ENCODE measurements at regions not wholly inside any gene's neighbourhood (a gene's known extent, or its start where the extent isn't known, plus 50 kb on each side); places are given as distances from the start of the nearest gene placed in this dataset.

GRCh38 chr10:105643660-105644059 is 1002.6 kb downstream of the SORCS3 start:
- Histone ChIP-seq H3K36me3 (ENCODE audit: control insufficient read depth in 4 of 4, insufficient read depth in 4 of 4, low read length in 4 of 4) (no peaks in the 10 kb centered on the region), H3K4me3 (no peak overlapping the region), H3K9ac (ENCODE audit: insufficient read depth in 1 of 2, low read length in 2 of 2) (no peak overlapping the region), H3K27me3 (ENCODE audit: control insufficient read depth in 3 of 3, insufficient read depth in 3 of 3, low read length in 2 of 3) (no peaks in the 10 kb centered on the region), H3K9me3 (ENCODE audit: control insufficient read depth in 4 of 4, insufficient read depth in 3 of 4, low read length in 3 of 4) (peaks cover 0 to 1% (median 0%) of the 10 kb centered on the region in 4 donors), H3K4me1 (ENCODE audit: control insufficient read depth in 5 of 5, insufficient read depth in 5 of 5, low read length in 5 of 5) (no peaks in the 10 kb centered on the region), H3K27ac (ENCODE audit: low read depth in 1 of 2, low read length in 1 of 2) (no peak overlapping the region)
- TF ChIP-seq, protein P1, sequence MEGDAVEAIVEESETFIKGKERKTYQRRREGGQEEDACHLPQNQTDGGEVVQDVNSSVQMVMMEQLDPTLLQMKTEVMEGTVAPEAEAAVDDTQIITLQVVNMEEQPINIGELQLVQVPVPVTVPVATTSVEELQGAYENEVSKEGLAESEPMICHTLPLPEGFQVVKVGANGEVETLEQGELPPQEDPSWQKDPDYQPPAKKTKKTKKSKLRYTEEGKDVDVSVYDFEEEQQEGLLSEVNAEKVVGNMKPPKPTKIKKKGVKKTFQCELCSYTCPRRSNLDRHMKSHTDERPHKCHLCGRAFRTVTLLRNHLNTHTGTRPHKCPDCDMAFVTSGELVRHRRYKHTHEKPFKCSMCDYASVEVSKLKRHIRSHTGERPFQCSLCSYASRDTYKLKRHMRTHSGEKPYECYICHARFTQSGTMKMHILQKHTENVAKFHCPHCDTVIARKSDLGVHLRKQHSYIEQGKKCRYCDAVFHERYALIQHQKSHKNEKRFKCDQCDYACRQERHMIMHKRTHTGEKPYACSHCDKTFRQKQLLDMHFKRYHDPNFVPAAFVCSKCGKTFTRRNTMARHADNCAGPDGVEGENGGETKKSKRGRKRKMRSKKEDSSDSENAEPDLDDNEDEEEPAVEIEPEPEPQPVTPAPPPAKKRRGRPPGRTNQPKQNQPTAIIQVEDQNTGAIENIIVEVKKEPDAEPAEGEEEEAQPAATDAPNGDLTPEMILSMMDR (IDR thresholded peaks at IDR 0.05; ENCODE audit: control extremely low read depth, extremely low read depth) = no peak
- DNase-seq (no peak), ATAC-seq (ENCODE audit: insufficient read depth, low FRiP score) (no peak)

DNA sequence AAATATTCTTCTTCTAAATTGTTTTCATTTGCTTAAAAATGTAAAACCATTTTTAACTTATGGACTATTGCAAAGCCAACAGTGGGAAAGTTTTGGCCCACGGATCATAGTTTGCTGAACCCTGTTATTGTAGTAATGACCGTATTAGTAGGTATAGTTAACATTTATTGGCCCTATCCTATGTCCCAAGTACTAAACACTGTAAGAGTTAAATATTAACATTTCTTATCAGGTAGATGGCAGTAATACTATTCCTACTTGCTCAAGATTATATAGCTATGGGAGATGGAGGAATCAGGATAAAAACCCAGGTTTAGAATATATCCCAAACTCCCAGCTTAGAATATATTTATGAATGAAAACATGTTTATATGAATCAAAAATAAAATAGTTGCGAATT is 993.2 kb downstream of the SORCS3 start:
- TF ChIP-seq, protein P1 (IDR thresholded peaks at IDR 0.05; ENCODE audit: control extremely low read depth, extremely low read depth) = no peak
- ATAC-seq (ENCODE audit: insufficient read depth, low FRiP score) (no peak), DNase-seq (no peak)
- no peak overlapping the region for H3K4me3 ChIP-seq
- no peaks in the 10 kb centered on the region for H3K36me3 ChIP-seq (ENCODE audit: control insufficient read depth in 4 of 4, insufficient read depth in 4 of 4, low read length in 4 of 4)
- peaks cover 0 to 1% (median 0%) of the 10 kb centered on the region in 4 donors for H3K9me3 ChIP-seq (ENCODE audit: control insufficient read depth in 4 of 4, insufficient read depth in 3 of 4, low read length in 3 of 4)
- H3K4me1 ChIP-seq (ENCODE audit: control insufficient read depth in 5 of 5, insufficient read depth in 5 of 5, low read length in 5 of 5) = no peaks in the 10 kb centered on the region
- H3K27ac ChIP-seq (ENCODE audit: low read depth in 1 of 2, low read length in 1 of 2) = no peak overlapping the region
- 80 to 82% methylated on average over 3 of the region's 3 CpGs for WGBS, 2 donors
- no peak overlapping the region for H3K9ac ChIP-seq (ENCODE audit: insufficient read depth in 1 of 2, low read length in 2 of 2)
- no peaks in the 10 kb centered on the region for H3K27me3 ChIP-seq (ENCODE audit: control insufficient read depth in 3 of 3, insufficient read depth in 3 of 3, low read length in 2 of 3)

DNA sequence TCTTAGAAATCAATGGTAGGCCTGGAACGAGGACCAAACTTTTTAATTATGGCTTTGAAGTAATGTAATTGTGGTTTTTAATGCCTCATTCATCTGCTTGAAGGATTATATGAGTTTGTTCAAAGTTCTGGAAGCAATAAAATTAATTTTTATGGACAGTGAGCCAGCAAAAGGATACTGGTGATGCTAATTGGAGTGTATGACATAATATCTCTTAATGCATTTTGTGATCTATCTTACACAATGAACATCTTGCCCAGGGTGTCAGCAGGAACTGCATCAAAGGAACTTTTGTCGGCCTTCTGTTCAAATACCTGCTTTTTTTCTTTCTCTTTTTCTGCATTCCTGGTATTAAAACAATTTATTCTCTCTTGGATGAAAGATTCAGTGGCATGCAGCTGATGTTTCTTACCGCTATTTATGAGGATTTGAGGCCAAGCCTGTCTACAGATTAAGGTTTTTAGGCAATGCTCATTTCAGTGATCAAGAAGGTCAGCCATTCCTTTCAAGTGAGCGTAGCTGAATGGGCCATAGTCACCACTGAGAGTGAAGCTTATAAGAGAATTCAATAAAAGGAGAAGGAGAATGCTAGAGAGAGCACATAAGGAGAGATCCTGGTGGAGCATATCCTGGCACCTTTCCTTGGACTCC is 974.8 kb downstream of the SORCS3 start:
- peaks cover 0 to 3% (median 0%) of the 10 kb centered on the region in 4 donors for H3K9me3 ChIP-seq (ENCODE audit: control insufficient read depth in 4 of 4, insufficient read depth in 3 of 4, low read length in 3 of 4)
- H3K4me1 ChIP-seq (ENCODE audit: control insufficient read depth in 5 of 5, insufficient read depth in 5 of 5, low read length in 5 of 5) = no peaks in the 10 kb centered on the region
- ATAC-seq (ENCODE audit: insufficient read depth, low FRiP score) (no peak), DNase-seq (no peak)
- no peak overlapping the region for H3K4me3 ChIP-seq
- no peak overlapping the region for H3K27ac ChIP-seq (ENCODE audit: low read depth in 1 of 2, low read length in 1 of 2)
- TF ChIP-seq, protein P1 (IDR thresholded peaks at IDR 0.05; ENCODE audit: control extremely low read depth, extremely low read depth) = no peak
- H3K9ac ChIP-seq (ENCODE audit: insufficient read depth in 1 of 2, low read length in 2 of 2) = no peak overlapping the region
- H3K27me3 ChIP-seq (ENCODE audit: control insufficient read depth in 3 of 3, insufficient read depth in 3 of 3, low read length in 2 of 3) = no peaks in the 10 kb centered on the region
- 76 to 85% methylated on average over 4 of the region's 4 CpGs for WGBS, 2 donors
- H3K36me3 ChIP-seq (ENCODE audit: control insufficient read depth in 4 of 4, insufficient read depth in 4 of 4, low read length in 4 of 4) = no peaks in the 10 kb centered on the region

- ATAC-seq (ENCODE audit: insufficient read depth, low FRiP score) = no peak
- no peak for DNase-seq
- Histone ChIP-seq H3K9me3 (ENCODE audit: control insufficient read depth in 4 of 4, insufficient read depth in 3 of 4, low read length in 3 of 4) (peaks cover 0 to 4% (median 0%) of the 10 kb centered on the region in 4 donors), H3K9ac (ENCODE audit: insufficient read depth in 1 of 2, low read length in 2 of 2) (no peak overlapping the region), H3K4me3 (no peak overlapping the region), H3K27ac (ENCODE audit: low read depth in 1 of 2, low read length in 1 of 2) (no peak overlapping the region), H3K4me1 (ENCODE audit: control insufficient read depth in 5 of 5, insufficient read depth in 5 of 5, low read length in 5 of 5) (no peaks in the 10 kb centered on the region), H3K36me3 (ENCODE audit: control insufficient read depth in 4 of 4, insufficient read depth in 4 of 4, low read length in 4 of 4) (no peaks in the 10 kb centered on the region), H3K27me3 (ENCODE audit: control insufficient read depth in 3 of 3, insufficient read depth in 3 of 3, low read length in 2 of 3) (no peaks in the 10 kb centered on the region)
- TF ChIP-seq, protein P1 (IDR thresholded peaks at IDR 0.05; ENCODE audit: control extremely low read depth, extremely low read depth) = no peak
Observed at GRCh38 chr10:105611244-105611798, 970.2 kb downstream of the SORCS3 start.

Data from lung (tissue), 11 donors.